Inferior parietal cortex (tissue), 1 donor: ENCODE measurements at regions not wholly inside any gene's neighbourhood (a gene's known extent, or its start where the extent isn't known, plus 50 kb on each side); places are given as distances from the start of the nearest gene placed in this dataset.
A peak's percentile ranks its signal among the peaks of the same experiment; 100 is the strongest.

ENCODE experiments used
- DNase-seq: peaks from one replicate; pipeline ENCODE4 v3.0.0-alpha.2; 2016; ENCODE audit errors: extremely low spot score

GRCh38 chr16:79334127-79334526, 266.4 kb downstream of the MAF start:
- no peak for DNase-seq

- DNase-seq, result no peak
Observed at GRCh38 chr16:79331066-79331465, 269.5 kb downstream of the MAF start.

GRCh38 chr16:79329967-79330366, 270.6 kb downstream of the MAF start:
- no peak for DNase-seq

- DNase-seq, result peak; percentile 20
Observed at GRCh38 chr16:79329166-79329521, 271.4 kb downstream of the MAF start.

GRCh38 chr16:79328402-79329165, 272.0 kb downstream of the MAF start:
- peak; percentile 22 for DNase-seq

- no peak for DNase-seq
Observed at GRCh38 chr16:79327836-79328235, 272.7 kb downstream of the MAF start.

GRCh38 chr16:79326549-79326948, 274.0 kb downstream of the MAF start:
- no peak for DNase-seq

GRCh38 chr16:79325226-79325945, 275.2 kb downstream of the MAF start:
- no peak for DNase-seq

- no peak for DNase-seq
Observed at GRCh38 chr16:79320956-79321355, 279.6 kb downstream of the MAF start.

GRCh38 chr16:79318143-79318899, 282.2 kb downstream of the MAF start:
- DNase-seq, result no peak

- no peak for DNase-seq
Observed at GRCh38 chr16:79317521-79317920, 283.0 kb downstream of the MAF start.

- DNase-seq, result no peak
Observed at GRCh38 chr16:79317026-79317425, 283.5 kb downstream of the MAF start.

GRCh38 chr16:79316004-79316458, 284.5 kb downstream of the MAF start:
- DNase-seq, result no peak

GRCh38 chr16:79312502-79312901, 288.0 kb downstream of the MAF start:
- DNase-seq, result no peak

GRCh38 chr16:79310710-79311109, 289.8 kb downstream of the MAF start:
- no peak for DNase-seq

- DNase-seq, result no peak
Observed at GRCh38 chr16:79309606-79310005, 290.9 kb downstream of the MAF start.

GRCh38 chr16:79307214-79307613, 293.3 kb downstream of the MAF start:
- no peak for DNase-seq

- no peak for DNase-seq
Observed at GRCh38 chr16:79305074-79305473, 295.5 kb downstream of the MAF start.

- no peak for DNase-seq
Observed at GRCh38 chr16:79303959-79304387, 296.6 kb downstream of the MAF start.

- DNase-seq, result no peak
Observed at GRCh38 chr16:79303206-79303605, 297.3 kb downstream of the MAF start.

GRCh38 chr16:79302731-79303130, 297.8 kb downstream of the MAF start:
- DNase-seq, result no peak

GRCh38 chr16:79301051-79301450, 299.5 kb downstream of the MAF start:
- DNase-seq, result no peak
